ENCODE measurements at regions not wholly inside any gene's neighbourhood (a gene's known extent, or its start where the extent isn't known, plus 50 kb on each side); places are given as distances from the start of the nearest gene placed in this dataset.
"Not testable (repeated sequence)": the region's sequence is repeated elsewhere in the genome, so short reads cannot be mapped to it uniquely, and the experiment has no call there.

- DNase-seq (ENCODE audit: low read depth in 2 of 2): no peak
Observed at GRCh38 chr6:9308284-9308683, 872.9 kb upstream of the SLC35B3 start.

GRCh38 chr6:9307786-9308185 lies 872.4 kb upstream of the SLC35B3 start:
- DNase-seq (ENCODE audit: low read depth in 2 of 2): no peak

GRCh38 chr6:9307187-9307586 lies 871.8 kb upstream of the SLC35B3 start:
- DNase-seq (ENCODE audit: low read depth in 2 of 2): no peak

- no peak for DNase-seq (ENCODE audit: low read depth in 2 of 2)
Observed at GRCh38 chr6:9295644-9296043, 860.3 kb upstream of the SLC35B3 start.

- no peak for DNase-seq (ENCODE audit: low read depth in 2 of 2)
Observed at GRCh38 chr6:9292975-9293374, 857.6 kb upstream of the SLC35B3 start.

GRCh38 chr6:9290342-9290741 lies 855.0 kb upstream of the SLC35B3 start:
- not testable (repeated sequence) for DNase-seq (ENCODE audit: low read depth in 2 of 2)

- no peak for DNase-seq (ENCODE audit: low read depth in 2 of 2)
Observed at GRCh38 chr6:9272671-9273070, 837.3 kb upstream of the SLC35B3 start.

- no peak for DNase-seq (ENCODE audit: low read depth in 2 of 2)
Observed at GRCh38 chr6:9266741-9267140, 831.4 kb upstream of the SLC35B3 start.

- DNase-seq (ENCODE audit: low read depth in 2 of 2): no peak
Observed at GRCh38 chr6:9257215-9257614, 821.9 kb upstream of the SLC35B3 start.

GRCh38 chr6:9254251-9254650 lies 818.9 kb upstream of the SLC35B3 start:
- no peak for DNase-seq (ENCODE audit: low read depth in 2 of 2)

- DNase-seq (ENCODE audit: low read depth in 2 of 2): no peak
Observed at GRCh38 chr6:9252799-9253198, 817.5 kb upstream of the SLC35B3 start.

GRCh38 chr6:9250852-9251251 lies 815.5 kb upstream of the SLC35B3 start:
- no peak for DNase-seq (ENCODE audit: low read depth in 2 of 2)

- no peak for DNase-seq (ENCODE audit: low read depth in 2 of 2)
Observed at GRCh38 chr6:9248133-9248532, 812.8 kb upstream of the SLC35B3 start.

GRCh38 chr6:9240861-9241260 lies 805.5 kb upstream of the SLC35B3 start:
- DNase-seq (ENCODE audit: low read depth in 2 of 2): no peak

- DNase-seq (ENCODE audit: low read depth in 2 of 2): no peak
Observed at GRCh38 chr6:9236443-9236842, 801.1 kb upstream of the SLC35B3 start.

GRCh38 chr6:9233686-9234085 lies 798.3 kb upstream of the SLC35B3 start:
- DNase-seq (ENCODE audit: low read depth in 2 of 2): no peak

GRCh38 chr6:9233226-9233625 lies 797.9 kb upstream of the SLC35B3 start:
- DNase-seq (ENCODE audit: low read depth in 2 of 2): no peak

GRCh38 chr6:9225441-9225871 lies 790.1 kb upstream of the SLC35B3 start:
- DNase-seq (ENCODE audit: low read depth in 2 of 2): no peak

- DNase-seq (ENCODE audit: low read depth in 2 of 2): no peak
Observed at GRCh38 chr6:9224539-9224938, 789.2 kb upstream of the SLC35B3 start.

GRCh38 chr6:9213717-9214116 lies 778.4 kb upstream of the SLC35B3 start:
- not testable (repeated sequence) for DNase-seq (ENCODE audit: low read depth in 2 of 2)

- no peak for DNase-seq (ENCODE audit: low read depth in 2 of 2)
Observed at GRCh38 chr6:9208966-9209365, 773.6 kb upstream of the SLC35B3 start.

GRCh38 chr6:9205645-9206044 lies 770.3 kb upstream of the SLC35B3 start:
- no peak for DNase-seq (ENCODE audit: low read depth in 2 of 2)

- DNase-seq (ENCODE audit: low read depth in 2 of 2): no peak
Observed at GRCh38 chr6:9204171-9204570, 768.8 kb upstream of the SLC35B3 start.

- no peak for DNase-seq (ENCODE audit: low read depth in 2 of 2)
Observed at GRCh38 chr6:9200712-9201111, 765.4 kb upstream of the SLC35B3 start.

GRCh38 chr6:9197726-9198125 lies 762.4 kb upstream of the SLC35B3 start:
- no peak for DNase-seq (ENCODE audit: low read depth in 2 of 2)
